Gastroesophageal sphincter (tissue), 4 donors: ENCODE measurements at regions not wholly inside any gene's neighbourhood (a gene's known extent, or its start where the extent isn't known, plus 50 kb on each side); places are given as distances from the start of the nearest gene placed in this dataset.
A peak's percentile ranks its signal among the peaks of the same experiment; 100 is the strongest.

Experiments used
- ATAC-seq: fragments of 150-250 bp; one replicate; pipeline ENCODE4 v1.9.1; 2016; ENCODE audit warnings: mild to moderate bottlenecking, moderate library complexity
- H3K27ac ChIP-seq, 4 donors: fragments of 200-600 bp; sonication (generic) in 3 of 4; 1 replicate in 3 of 4; 2 replicates in 1 of 4; pipeline ENCODE4 v1.5.1; 2016 to 2019
- H3K27me3 ChIP-seq: fragments of 200-600 bp; sonication (generic); one replicate; pipeline ENCODE4 v1.5.1; 2019
- H3K36me3 ChIP-seq, 2 donors: fragments of 200-600 bp; sonication (generic); one replicate each; pipeline ENCODE4 v1.5.1; 2019; ENCODE audit warnings: control low read depth in 1 of 2
- H3K4me1 ChIP-seq, 3 donors: fragments of 200-600 bp; sonication (generic); 1 replicate in 2 of 3; 2 replicates in 1 of 3; pipeline ENCODE4 v1.5.1; 2016 to 2019; ENCODE audit warnings: control low read depth in 2 of 3
- H3K4me3 ChIP-seq, 2 donors: fragments of 200-600 bp; sonication (generic); one replicate each; pipeline ENCODE4 v1.5.1; 2019; ENCODE audit warnings: mild to moderate bottlenecking in 1 of 2, moderate library complexity in 1 of 2
- H3K9me3 ChIP-seq, 3 donors: fragments of 200-600 bp; sonication (generic); one replicate each; pipeline ENCODE4 v1.5.1; 2017 to 2019; ENCODE audit warnings: control low read depth in 2 of 3
- CTCF ChIP-seq, 4 experiments: fragments of 200-600 bp in 2 of 4; fragments of 450-650 bp in 2 of 4; sonication (generic) in 1 of 4; IDR thresholded peaks; one replicate each; pipeline ENCODE4 v1.5.1; 2017 to 2019; ENCODE audit warnings: antibody characterized with exemption in 4 of 4, mild to moderate bottlenecking in 2 of 4, moderate library complexity in 2 of 4
- EP300 ChIP-seq: sonication (generic); formaldehyde crosslinking; IDR thresholded peaks from one replicate; pipeline ENCODE4 v1.6.1; 2017; ENCODE audit warnings: antibody characterized with exemption, mild to moderate bottlenecking
- POLR2A ChIP-seq, 2 donors: fragments of 450-650 bp; IDR thresholded peaks; one replicate each; pipeline ENCODE4 v1.6.1; 2017; ENCODE audit warnings: antibody characterized with exemption in 2 of 2, mild to moderate bottlenecking in 2 of 2, moderate library complexity in 1 of 2
- POLR2AphosphoS5 ChIP-seq: sonication (generic); formaldehyde crosslinking; IDR thresholded peaks from one replicate; pipeline ENCODE4 v1.6.1; 2017; ENCODE audit warnings: antibody characterized with exemption
- WGBS, 2 donors: methylation state at CpG; one replicate each; pipeline ENCODE4 v1.1.5; 2018; ENCODE audit warnings: low coverage in 1 of 2; 5-methylcytosine and 5-hydroxymethylcytosine counted together

- Histone ChIP-seq H3K27ac (no peak overlapping the region), H3K27me3 (peaks cover 91% of the 10 kb centered on the region), H3K9me3 (peaks cover 0 to 26% (median 5%) of the 10 kb centered on the region in 3 donors), H3K4me3 (no peak overlapping the region), H3K4me1 (no peaks in the 10 kb centered on the region), H3K36me3 (no peaks in the 10 kb centered on the region)
- ATAC-seq, result no peak
- TF ChIP-seq EP300, result no peak
- no peak for TF ChIP-seq POLR2AphosphoS5
- no peak for TF ChIP-seq POLR2A (IDR thresholded peaks at IDR 0.05)
- no peak for TF ChIP-seq CTCF (IDR thresholded peaks at IDR 0.05)
- 22 to 26% methylated on average over 3 of the region's 23 CpGs for whole genome bisulfite sequencing, 2 donors
These were observed 67.2 kb upstream of the TTC34 start for GRCh38 chr1:2868571-2869195.

GRCh38 chr1:2871246-2871815, 69.8 kb upstream of the TTC34 start:
- H3K36me3 ChIP-seq, result no peaks in the 10 kb centered on the region
- 80% methylated on average over 2 of the region's 6 CpGs; no CpG with 5 or more reads in 1 of the 2 donors for WGBS, 2 donors

GRCh38 chr1:2874207-2874606, 72.7 kb upstream of the TTC34 start:
- H3K27ac ChIP-seq, result no peak overlapping the region
- TF ChIP-seq CTCF (IDR thresholded peaks at IDR 0.05) (no peak), POLR2AphosphoS5 (no peak), POLR2A (IDR thresholded peaks at IDR 0.05) (no peak), EP300 (no peak)
- H3K4me3 ChIP-seq, result peak overlapping the region in 1 of 2 donors; percentile 27
- H3K36me3 ChIP-seq, result no peaks in the 10 kb centered on the region
- H3K4me1 ChIP-seq, result peaks cover 0 to 20% (median 0%) of the 10 kb centered on the region in 3 donors
- ATAC-seq, result no peak
- H3K9me3 ChIP-seq, result peaks cover 0 to 26% (median 5%) of the 10 kb centered on the region in 3 donors
- peaks cover 88% of the 10 kb centered on the region for H3K27me3 ChIP-seq
- 73 to 79% methylated on average over 4 to 6 of the region's 7 CpGs for WGBS, 2 donors

More at GRCh38 chr1:2871246-2871815, 69.8 kb upstream of the TTC34 start:
- H3K4me1 ChIP-seq, result peaks cover 0 to 20% (median 0%) of the 10 kb centered on the region in 3 donors
- no peak overlapping the region for H3K27ac ChIP-seq
- no peak for ATAC-seq
- TF ChIP-seq POLR2AphosphoS5 (no peak), POLR2A (IDR thresholded peaks at IDR 0.05) (no peak), CTCF (IDR thresholded peaks at IDR 0.05) (no peak), EP300 (no peak)
- H3K9me3 ChIP-seq, result peaks cover 0 to 26% (median 5%) of the 10 kb centered on the region in 3 donors
- H3K27me3 ChIP-seq, result peaks cover 91% of the 10 kb centered on the region
- no peak overlapping the region for H3K4me3 ChIP-seq

GRCh38 chr1:2874607-2875480, 73.4 kb upstream of the TTC34 start:
- Histone ChIP-seq H3K27me3 (peaks cover 88% of the 10 kb centered on the region), H3K4me3 (peak overlapping the region in 1 of 2 donors; percentile 27), H3K4me1 (peaks cover 0 to 20% (median 0%) of the 10 kb centered on the region in 3 donors), H3K36me3 (no peaks in the 10 kb centered on the region), H3K27ac (no peak overlapping the region), H3K9me3 (peaks cover 0 to 26% (median 5%) of the 10 kb centered on the region in 3 donors)
- ATAC-seq, result no peak
- TF ChIP-seq POLR2A (IDR thresholded peaks at IDR 0.05), result no peak
- TF ChIP-seq CTCF (IDR thresholded peaks at IDR 0.05), result no peak
- no peak for TF ChIP-seq POLR2AphosphoS5
- no peak for TF ChIP-seq EP300
- 41% methylated on average over 11 of the region's 30 CpGs; no CpG with 5 or more reads in 1 of the 2 donors for WGBS, 2 donors
